PC-3 (cell line): ENCODE measurements at regions not wholly inside any gene's neighbourhood (a gene's known extent, or its start where the extent isn't known, plus 50 kb on each side); places are given as distances from the start of the nearest gene placed in this dataset.

Source experiments
- CTCF ChIP-seq: fragments of 300-600 bp; sonication (generic); conservative IDR thresholded peaks from 2 replicates; pipeline ENCODE4 v1.5.1; 2017; ENCODE audit warnings: antibody characterized with exemption, low read depth, mild to moderate bottlenecking, low read length
- EZH2phosphoT487 ChIP-seq: fragments of 300-600 bp; sonication (generic); IDR thresholded peaks from 2 replicates; pipeline ENCODE4 v1.6.1; 2018; ENCODE audit warnings: mild to moderate bottlenecking, antibody characterized with exemption, low read length, borderline replicate concordance

DNA sequence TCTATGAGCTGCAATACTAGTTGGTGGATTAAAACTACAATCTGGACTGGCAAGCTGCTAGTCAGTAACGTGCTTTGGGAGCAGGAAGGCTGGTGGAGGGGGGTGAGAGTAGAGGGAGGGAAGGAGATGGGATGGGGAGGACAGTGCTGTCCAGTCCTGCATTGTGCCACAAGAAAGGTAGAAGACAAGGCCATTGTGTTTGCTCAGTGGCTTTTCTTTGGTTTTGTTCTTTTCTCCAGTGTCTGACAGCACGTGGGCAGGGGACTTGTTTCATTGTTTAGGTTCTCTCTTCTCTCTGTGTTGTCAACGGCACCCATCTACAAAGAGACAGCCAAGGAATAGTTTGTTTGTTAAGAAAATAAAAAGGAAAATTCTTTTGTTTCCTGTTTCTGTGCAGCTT lies 362.8 kb upstream of the PLXNA2 start:
- TF ChIP-seq CTCF, result no peak
- no peak for TF ChIP-seq EZH2phosphoT487
